Ascending aorta (tissue), 2 donors: ENCODE measurements at regions not wholly inside any gene's neighbourhood (a gene's known extent, or its start where the extent isn't known, plus 50 kb on each side); places are given as distances from the start of the nearest gene placed in this dataset.

ENCODE experiments used
- DNase-seq, 2 donors: peaks; one replicate each; pipeline ENCODE4 v3.0.0-alpha.2; 2019; ENCODE audit warnings: low spot score in 2 of 2
- H3K27ac ChIP-seq, 2 donors: fragments of 200-600 bp; sonication (generic); one replicate each; pipeline ENCODE4 v1.5.1; 2016 to 2017; ENCODE audit warnings: mild to moderate bottlenecking in 1 of 2
- H3K27me3 ChIP-seq: fragments of 200-600 bp; sonication (generic); one replicate; pipeline ENCODE4 v1.5.1; 2017
- H3K36me3 ChIP-seq, 2 donors: fragments of 200-600 bp; sonication (generic); one replicate each; pipeline ENCODE4 v1.5.1; 2016
- H3K4me1 ChIP-seq, 2 donors: fragments of 200-600 bp; sonication (generic); one replicate each; pipeline ENCODE4 v1.5.1; 2016 to 2017; ENCODE audit warnings: mild to moderate bottlenecking in 1 of 2
- H3K4me3 ChIP-seq, 2 donors: fragments of 200-600 bp; sonication (generic); one replicate each; pipeline ENCODE4 v1.5.1; 2016 to 2017; ENCODE audit warnings: mild to moderate bottlenecking in 1 of 2
- H3K9me3 ChIP-seq, 2 donors: fragments of 200-600 bp; sonication (generic); one replicate each; pipeline ENCODE4 v1.5.1; 2016
- CTCF ChIP-seq, 3 experiments: fragments of 200-600 bp in 2 of 3; fragments of 450-650 bp in 1 of 3; sonication (generic) in 2 of 3; IDR thresholded peaks; one replicate each; pipeline ENCODE4 v1.5.1; 2016 to 2019; ENCODE audit warnings: antibody characterized with exemption in 3 of 3, mild to moderate bottlenecking in 1 of 3, moderate library complexity in 1 of 3
- intact Hi-C: fragments of 100-400 bp; cut with DNase I; formaldehyde crosslinking; loops from one replicate; pipeline ENCODE4 v1.15.1; 2023

GRCh38 chr7:13656330-13656729 is 333.1 kb downstream of the ETV1 start:
- intact Hi-C loops = no loop called here
- Histone ChIP-seq H3K27me3 (no peaks in the 10 kb centered on the region), H3K27ac (no peak overlapping the region), H3K4me1 (no peaks in the 10 kb centered on the region), H3K4me3 (no peak overlapping the region), H3K36me3 (no peaks in the 10 kb centered on the region), H3K9me3 (no peaks in the 10 kb centered on the region)
- no peak for TF ChIP-seq CTCF (IDR thresholded peaks at IDR 0.05)
- no peak for DNase-seq

- TF ChIP-seq CTCF (IDR thresholded peaks at IDR 0.05) = no peak
- no peaks in the 10 kb centered on the region for H3K36me3 ChIP-seq
- intact Hi-C loops = no loop called here
- H3K4me1 ChIP-seq = no peaks in the 10 kb centered on the region
- H3K4me3 ChIP-seq = no peak overlapping the region
- no peaks in the 10 kb centered on the region for H3K9me3 ChIP-seq
- H3K27me3 ChIP-seq = no peaks in the 10 kb centered on the region
- no peak for DNase-seq
- H3K27ac ChIP-seq = no peak overlapping the region
Observed at GRCh38 chr7:13673290-13673689, 316.2 kb downstream of the ETV1 start.

GRCh38 chr7:13682626-13683025 is 306.8 kb downstream of the ETV1 start:
- no peaks in the 10 kb centered on the region for H3K4me1 ChIP-seq
- intact Hi-C loops = no loop called here
- no peaks in the 10 kb centered on the region for H3K9me3 ChIP-seq
- DNase-seq = no peak
- no peak for TF ChIP-seq CTCF (IDR thresholded peaks at IDR 0.05)
- no peak overlapping the region for H3K27ac ChIP-seq
- no peak overlapping the region for H3K4me3 ChIP-seq
- no peaks in the 10 kb centered on the region for H3K36me3 ChIP-seq
- H3K27me3 ChIP-seq = no peaks in the 10 kb centered on the region

GRCh38 chr7:13687500-13687899 is 302.0 kb downstream of the ETV1 start:
- H3K4me3 ChIP-seq = no peak overlapping the region
- no peak for TF ChIP-seq CTCF (IDR thresholded peaks at IDR 0.05)
- no peak for DNase-seq
- no peak overlapping the region for H3K27ac ChIP-seq
- H3K4me1 ChIP-seq = no peaks in the 10 kb centered on the region
- H3K9me3 ChIP-seq = no peaks in the 10 kb centered on the region
- intact Hi-C loops = no loop called here
- no peaks in the 10 kb centered on the region for H3K27me3 ChIP-seq
- no peaks in the 10 kb centered on the region for H3K36me3 ChIP-seq

- Histone ChIP-seq H3K36me3 (no peaks in the 10 kb centered on the region), H3K27me3 (no peaks in the 10 kb centered on the region), H3K9me3 (no peaks in the 10 kb centered on the region), H3K27ac (no peak overlapping the region), H3K4me1 (no peaks in the 10 kb centered on the region), H3K4me3 (no peak overlapping the region)
- DNase-seq = no peak
- intact Hi-C loops = loop anchor here (10.0 kb wide), 1 partner anchor 58 kb away; no protein-coding TSS in a partner anchor
- no peak for TF ChIP-seq CTCF (IDR thresholded peaks at IDR 0.05)
Observed at GRCh38 chr7:13692548-13692947, 296.9 kb downstream of the ETV1 start.

- Histone ChIP-seq H3K9me3 (no peaks in the 10 kb centered on the region), H3K36me3 (no peaks in the 10 kb centered on the region), H3K4me3 (no peak overlapping the region), H3K27me3 (no peaks in the 10 kb centered on the region), H3K4me1 (no peaks in the 10 kb centered on the region), H3K27ac (no peak overlapping the region)
- intact Hi-C loops = no loop called here
- no peak for DNase-seq
- no peak for TF ChIP-seq CTCF (IDR thresholded peaks at IDR 0.05)
Observed at GRCh38 chr7:13702251-13702650, 287.2 kb downstream of the ETV1 start.
